HG03066 (cell line): ENCODE measurements at regions not wholly inside any gene's neighbourhood (a gene's known extent, or its start where the extent isn't known, plus 50 kb on each side); places are given as distances from the start of the nearest gene placed in this dataset.
"Not testable (repeated sequence)": the region's sequence is repeated elsewhere in the genome, so short reads cannot be mapped to it uniquely, and the experiment has no call there.

Experiments
- ATAC-seq: cut with Tn5 transposase; IDR thresholded peaks from one replicate; pipeline ENCODE4 v1.9.1; 2021; ENCODE audit warnings: low read depth; ENCODE audit not compliant: unreplicated experiment

- ATAC-seq, result no peak
Measured at GRCh38 chr6:14505401-14505800, 387.8 kb downstream of the CD83 start.

- ATAC-seq, result no peak
Measured at GRCh38 chr6:14506656-14507246, 389.2 kb downstream of the CD83 start.

- ATAC-seq, result no peak
Measured at GRCh38 chr6:14509120-14509519, 391.5 kb downstream of the CD83 start.

DNA sequence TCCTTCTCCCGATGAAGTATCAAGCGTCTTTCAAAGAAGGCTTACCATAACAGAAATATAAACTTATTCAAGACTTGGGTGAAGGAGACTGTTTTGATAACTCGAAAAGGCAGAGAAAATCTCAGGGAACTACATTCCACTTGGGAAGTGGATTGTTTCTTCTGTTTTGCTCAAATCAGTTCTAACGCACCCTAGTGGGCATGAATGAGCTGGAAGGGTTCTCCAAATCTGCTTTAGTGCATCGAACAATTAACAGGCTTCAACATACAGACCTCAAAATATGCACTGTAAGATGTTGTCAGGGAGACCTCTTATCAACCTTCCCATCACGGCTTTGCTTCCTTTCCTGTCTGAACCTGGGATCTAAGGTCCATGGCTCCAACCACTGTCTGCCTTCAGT is 392.5 kb downstream of the CD83 start:
- ATAC-seq, result no peak

DNA sequence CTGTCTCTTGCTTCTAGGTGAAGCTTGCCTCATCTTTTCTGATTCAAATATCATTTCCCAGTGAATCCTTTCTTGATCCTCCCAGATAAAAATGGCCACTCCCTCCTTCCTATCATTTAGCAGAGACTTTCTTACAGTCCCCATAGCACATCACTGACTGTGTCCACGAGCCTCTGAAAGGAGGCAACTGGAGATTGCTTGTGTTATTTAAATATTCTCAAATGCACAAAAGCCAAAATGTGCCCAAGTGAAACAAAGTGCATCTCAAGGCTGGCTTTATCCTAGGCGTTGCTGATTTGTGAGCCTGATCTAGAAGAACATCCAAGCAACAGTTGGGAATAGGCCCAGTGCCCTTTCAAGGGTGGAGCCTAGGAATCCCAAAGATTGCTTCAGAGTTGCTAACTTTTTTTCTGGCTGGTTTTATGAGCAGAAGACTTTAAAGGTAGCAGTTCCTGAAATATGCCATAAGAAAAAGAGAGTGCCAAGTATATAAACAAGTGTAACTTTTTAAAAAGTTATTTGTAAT is 393.6 kb downstream of the CD83 start:
- ATAC-seq, result no peak

GRCh38 chr6:14512246-14512645 is 394.7 kb downstream of the CD83 start:
- no peak for ATAC-seq

DNA sequence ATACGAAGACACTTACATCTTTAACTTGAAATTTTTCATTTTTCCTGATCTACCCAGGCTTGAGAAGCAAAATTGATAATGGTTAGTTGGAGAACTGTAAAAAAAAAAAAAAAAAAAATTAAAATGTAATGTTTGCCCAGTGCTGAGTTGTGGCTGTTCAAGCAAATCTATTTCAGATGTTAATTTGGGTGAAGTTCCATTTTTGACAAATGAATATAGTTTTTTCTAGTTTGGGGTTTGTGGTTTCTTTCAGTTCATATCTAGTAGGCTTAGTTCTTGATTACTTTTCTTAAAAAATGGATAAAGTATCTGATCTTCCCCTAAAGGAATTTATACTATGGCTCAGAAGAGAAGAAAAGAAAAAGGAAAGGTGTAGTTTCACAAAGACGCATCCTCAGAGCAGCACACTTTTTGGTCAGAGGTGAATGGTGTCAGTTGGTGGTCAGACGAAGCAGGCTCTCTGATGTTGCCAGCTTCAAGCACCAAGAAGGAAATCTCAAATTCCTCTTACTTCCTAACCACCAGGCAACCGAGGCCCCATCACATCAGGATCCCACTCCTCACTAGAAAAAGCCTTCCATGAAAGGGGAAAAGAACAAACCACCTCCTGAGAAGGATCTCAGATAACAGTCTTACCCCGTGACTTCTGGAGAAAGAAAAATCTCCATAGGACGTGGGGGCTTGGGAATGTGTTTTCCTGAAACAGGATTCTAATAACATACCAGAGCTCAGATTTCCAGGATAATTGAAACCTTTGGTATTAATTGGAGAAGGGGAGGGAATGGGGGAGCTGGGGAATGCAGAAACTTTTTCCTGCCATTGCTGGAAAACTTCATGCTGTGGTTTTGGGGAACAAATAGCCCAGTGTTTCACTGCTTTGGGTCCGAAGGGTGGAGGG is 396.2 kb downstream of the CD83 start:
- ATAC-seq, result no peak

- no peak for ATAC-seq
Measured at GRCh38 chr6:14516956-14517355, 399.4 kb downstream of the CD83 start.

- no peak for ATAC-seq
Measured at GRCh38 chr6:14517516-14518105, 400.0 kb downstream of the CD83 start.

GRCh38 chr6:14518515-14519217 is 401.1 kb downstream of the CD83 start:
- no peak for ATAC-seq

- ATAC-seq, result no peak
Measured at GRCh38 chr6:14520029-14520428, 402.5 kb downstream of the CD83 start.

DNA sequence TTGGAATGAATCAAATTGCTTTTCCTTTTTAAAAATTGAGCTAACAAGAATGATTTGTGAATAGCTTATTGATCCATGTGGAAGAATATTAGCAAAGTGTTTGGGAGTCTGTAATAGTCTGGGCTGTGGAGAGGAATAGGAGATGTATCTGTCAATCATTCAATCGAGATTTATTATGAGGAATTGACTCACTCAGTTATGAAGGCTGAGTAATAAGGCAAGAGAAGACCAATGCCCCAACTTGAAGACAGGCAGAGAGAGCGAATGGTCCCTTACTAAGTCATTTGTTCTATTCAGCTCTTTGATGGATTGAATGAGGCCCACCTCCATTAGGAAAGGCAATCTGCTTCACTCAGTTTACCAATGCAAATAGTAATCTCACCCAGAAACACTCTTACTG is 403.0 kb downstream of the CD83 start:
- ATAC-seq, result no peak

DNA sequence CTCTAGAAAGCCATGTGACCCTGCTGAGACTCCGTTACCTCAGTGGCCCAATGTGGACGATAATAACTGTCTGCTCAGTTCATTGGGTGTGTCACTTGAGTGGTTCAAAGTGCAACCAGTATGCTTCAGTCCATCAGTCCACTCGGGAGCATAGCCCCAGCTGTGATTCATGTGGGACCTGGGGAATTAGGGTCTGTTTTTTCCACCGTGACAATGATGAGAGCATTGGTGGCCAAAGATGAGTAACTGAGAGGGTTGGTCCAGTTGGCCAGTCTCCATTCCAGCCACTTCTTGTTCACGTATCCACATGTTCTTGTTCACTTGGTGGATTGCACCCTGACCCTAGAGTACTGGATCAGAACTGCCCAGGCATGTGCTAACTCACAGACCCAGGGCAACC is 403.6 kb downstream of the CD83 start:
- ATAC-seq, result no peak

DNA sequence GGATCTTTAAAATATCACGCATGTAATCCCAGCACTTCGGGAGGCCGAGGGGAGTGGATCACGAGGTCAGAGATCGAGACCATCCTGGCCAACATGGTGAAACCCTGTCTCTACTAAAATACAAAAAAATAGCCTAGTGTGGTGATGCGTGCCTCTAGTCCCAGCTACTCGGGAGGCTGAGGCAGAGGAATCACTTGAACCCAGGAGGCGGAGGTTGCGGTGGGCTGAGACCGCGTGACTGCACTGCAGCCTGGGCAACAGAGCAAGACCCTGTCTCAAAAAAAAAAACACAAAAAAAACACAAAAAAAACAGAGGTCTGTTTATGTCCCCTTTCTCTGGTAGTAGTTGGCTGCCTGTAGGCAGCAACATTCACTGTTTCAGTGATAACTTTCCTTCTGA is 404.3 kb downstream of the CD83 start:
- ATAC-seq, result not testable (repeated sequence)

GRCh38 chr6:14524319-14524718 is 406.7 kb downstream of the CD83 start:
- ATAC-seq, result no peak

DNA sequence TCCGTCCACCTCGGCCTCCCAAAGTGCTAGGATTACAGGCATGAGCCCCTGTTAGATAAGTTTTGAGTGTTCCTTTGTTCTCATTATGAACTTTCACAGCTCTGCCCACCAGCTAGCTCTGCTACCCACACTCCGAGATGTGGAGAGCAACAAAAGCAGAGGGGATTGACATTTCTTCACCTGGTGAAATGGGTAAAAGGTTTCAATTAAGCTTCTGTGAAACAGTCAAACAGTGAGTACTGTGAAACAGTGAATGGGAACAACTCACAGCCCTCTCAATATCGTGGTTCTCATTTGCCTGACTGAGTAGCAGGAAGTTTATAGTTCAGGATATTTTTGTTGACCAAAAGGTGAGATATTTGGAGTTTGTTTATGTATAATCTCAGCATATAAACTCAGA is 412.8 kb downstream of the CD83 start:
- no peak for ATAC-seq

GRCh38 chr6:14533446-14533845 is 415.9 kb downstream of the CD83 start:
- ATAC-seq, result no peak

GRCh38 chr6:14537030-14537429 is 419.5 kb downstream of the CD83 start:
- ATAC-seq, result no peak

GRCh38 chr6:14540276-14540675 is 422.7 kb downstream of the CD83 start:
- no peak for ATAC-seq

DNA sequence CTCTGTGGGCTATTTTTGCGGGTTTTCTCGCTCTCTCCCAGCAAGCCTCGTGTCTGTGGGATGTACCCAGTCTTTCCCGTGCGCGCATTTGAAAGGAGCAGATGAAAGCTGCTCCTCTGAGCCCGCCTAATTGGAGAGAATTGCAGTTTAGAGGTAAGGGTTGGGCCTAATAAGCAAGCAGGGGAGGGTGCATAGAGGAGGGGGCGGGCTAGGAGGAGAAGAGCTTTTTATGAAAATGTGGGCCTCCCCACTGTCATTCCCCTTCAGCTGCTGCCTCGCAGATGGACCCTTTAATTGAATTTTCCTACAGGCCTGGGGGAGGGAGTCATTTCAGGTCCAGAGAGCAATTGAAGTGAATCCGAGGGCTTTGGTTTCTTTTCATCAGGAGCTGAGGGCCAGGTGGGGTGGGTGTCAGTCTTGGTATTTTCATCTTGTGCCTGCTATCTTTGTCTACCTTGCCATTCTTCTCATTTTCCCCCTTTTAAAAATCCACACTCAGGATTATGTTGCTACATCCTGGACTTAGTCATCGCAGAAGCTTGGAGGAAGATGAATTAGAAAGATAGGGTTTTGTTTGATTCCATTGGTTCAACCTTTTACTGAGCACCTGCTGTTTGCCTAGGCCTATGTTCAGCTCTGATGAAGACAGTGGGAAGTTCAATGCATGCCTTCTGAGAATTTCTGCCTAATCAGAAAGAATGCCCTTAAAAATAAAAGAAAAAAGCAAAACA is 423.4 kb downstream of the CD83 start:
- ATAC-seq, result no peak
